ENCODE measurements at regions not wholly inside any gene's neighbourhood (a gene's known extent, or its start where the extent isn't known, plus 50 kb on each side); places are given as distances from the start of the nearest gene placed in this dataset.

GRCh38 chr4:134388351-134388750, 186.8 kb upstream of the PABPC4L start:
- no peak for TF ChIP-seq REST (IDR thresholded peaks at IDR 0.05; ENCODE audit: low read depth)
- no peak for TF ChIP-seq ZBTB7A (IDR thresholded peaks at IDR 0.05; ENCODE audit: low read depth)
- no peak for TF ChIP-seq EGR1 (IDR thresholded peaks at IDR 0.05)
- no peak for TF ChIP-seq RAD21 (IDR thresholded peaks at IDR 0.05; ENCODE audit: low read depth)
- no peak for TF ChIP-seq USF1 (IDR thresholded peaks at IDR 0.05)
- TF ChIP-seq FOXM1 (IDR thresholded peaks at IDR 0.05; ENCODE audit: borderline replicate concordance, low read depth): no peak
- no peak for TF ChIP-seq CREB1 (IDR thresholded peaks at IDR 0.05; ENCODE audit: low read depth)
- no peak for TF ChIP-seq TCF12 (IDR thresholded peaks at IDR 0.05; ENCODE audit: low read depth)
- TF ChIP-seq TAF1 (IDR thresholded peaks at IDR 0.05; ENCODE audit: low read depth): no peak
- no peak for TF ChIP-seq TEAD4 (IDR thresholded peaks at IDR 0.05)
- TF ChIP-seq NFIC (IDR thresholded peaks at IDR 0.05): no peak
- no peak for TF ChIP-seq EP300 (IDR thresholded peaks at IDR 0.05; ENCODE audit: borderline replicate concordance)
- TF ChIP-seq YY1 (IDR thresholded peaks at IDR 0.05; ENCODE audit: low read depth): no peak
- no peak for TF ChIP-seq MAX (IDR thresholded peaks at IDR 0.05)
- no peak for TF ChIP-seq CEBPB (IDR thresholded peaks at IDR 0.05)

GRCh38 chr4:134382478-134383227, 181.1 kb upstream of the PABPC4L start:
- TF ChIP-seq CREB1 (IDR thresholded peaks at IDR 0.05; ENCODE audit: low read depth) (no peak), TAF1 (IDR thresholded peaks at IDR 0.05; ENCODE audit: low read depth) (no peak), TCF12 (IDR thresholded peaks at IDR 0.05; ENCODE audit: low read depth) (no peak), EGR1 (IDR thresholded peaks at IDR 0.05) (no peak), EP300 (IDR thresholded peaks at IDR 0.05; ENCODE audit: borderline replicate concordance) (no peak), YY1 (IDR thresholded peaks at IDR 0.05; ENCODE audit: low read depth) (no peak), CEBPB (IDR thresholded peaks at IDR 0.05) (no peak), RAD21 (IDR thresholded peaks at IDR 0.05; ENCODE audit: low read depth) (no peak), TEAD4 (IDR thresholded peaks at IDR 0.05) (no peak), MAX (IDR thresholded peaks at IDR 0.05) (no peak), USF1 (IDR thresholded peaks at IDR 0.05) (no peak), NFIC (IDR thresholded peaks at IDR 0.05) (no peak), FOXM1 (IDR thresholded peaks at IDR 0.05; ENCODE audit: borderline replicate concordance, low read depth) (no peak)

- TF ChIP-seq REST (IDR thresholded peaks at IDR 0.05; ENCODE audit: low read depth) (no peak), NFIC (IDR thresholded peaks at IDR 0.05) (no peak), EGR1 (IDR thresholded peaks at IDR 0.05) (no peak), CEBPB (IDR thresholded peaks at IDR 0.05) (no peak), USF1 (IDR thresholded peaks at IDR 0.05) (no peak), TCF12 (IDR thresholded peaks at IDR 0.05; ENCODE audit: low read depth) (no peak), TAF1 (IDR thresholded peaks at IDR 0.05; ENCODE audit: low read depth) (no peak), CREB1 (IDR thresholded peaks at IDR 0.05; ENCODE audit: low read depth) (no peak), MAX (IDR thresholded peaks at IDR 0.05) (no peak), YY1 (IDR thresholded peaks at IDR 0.05; ENCODE audit: low read depth) (no peak), TEAD4 (IDR thresholded peaks at IDR 0.05) (no peak), EP300 (IDR thresholded peaks at IDR 0.05; ENCODE audit: borderline replicate concordance) (no peak)
Measured at GRCh38 chr4:134375775-134376174, 174.2 kb upstream of the PABPC4L start.

GRCh38 chr4:134365852-134366251, 164.3 kb upstream of the PABPC4L start:
- no peak for TF ChIP-seq USF1 (IDR thresholded peaks at IDR 0.05)
- TF ChIP-seq RAD21 (IDR thresholded peaks at IDR 0.05; ENCODE audit: low read depth): no peak
- no peak for TF ChIP-seq TEAD4 (IDR thresholded peaks at IDR 0.05)
- TF ChIP-seq TAF1 (IDR thresholded peaks at IDR 0.05; ENCODE audit: low read depth): no peak
- TF ChIP-seq NFIC (IDR thresholded peaks at IDR 0.05): no peak
- TF ChIP-seq EGR1 (IDR thresholded peaks at IDR 0.05): no peak
- no peak for TF ChIP-seq CEBPB (IDR thresholded peaks at IDR 0.05)
- no peak for TF ChIP-seq REST (IDR thresholded peaks at IDR 0.05; ENCODE audit: low read depth)
- no peak for TF ChIP-seq TCF12 (IDR thresholded peaks at IDR 0.05; ENCODE audit: low read depth)
- no peak for TF ChIP-seq MAX (IDR thresholded peaks at IDR 0.05)
- TF ChIP-seq EP300 (IDR thresholded peaks at IDR 0.05; ENCODE audit: borderline replicate concordance): no peak
- TF ChIP-seq CREB1 (IDR thresholded peaks at IDR 0.05; ENCODE audit: low read depth): no peak
- TF ChIP-seq ZBTB7A (IDR thresholded peaks at IDR 0.05; ENCODE audit: low read depth): no peak
- TF ChIP-seq FOXM1 (IDR thresholded peaks at IDR 0.05; ENCODE audit: borderline replicate concordance, low read depth): no peak
- no peak for TF ChIP-seq YY1 (IDR thresholded peaks at IDR 0.05; ENCODE audit: low read depth)
